CD4-positive, alpha-beta T cell treated with Interleukin-2 at 100 ng/mL for 4 hours (primary cell): ENCODE measurements at regions not wholly inside any gene's neighbourhood (a gene's known extent, or its start where the extent isn't known, plus 50 kb on each side); places are given as distances from the start of the nearest gene placed in this dataset.

Experiments
- DNase-seq: peaks from one replicate; pipeline ENCODE4 v3.0.0-alpha.2; 2020; ENCODE audit warnings: low spot score

GRCh38 chr18:39796393-39796792 is 2158.6 kb upstream of the PIK3C3 start:
- no peak for DNase-seq

- DNase-seq, result no peak
These were observed 2159.7 kb upstream of the PIK3C3 start for GRCh38 chr18:39795350-39795749.

- no peak for DNase-seq
These were observed 2161.4 kb upstream of the PIK3C3 start for GRCh38 chr18:39793609-39794008.

- no peak for DNase-seq
These were observed 2166.7 kb upstream of the PIK3C3 start for GRCh38 chr18:39788383-39788782.

GRCh38 chr18:39786477-39786876 is 2168.6 kb upstream of the PIK3C3 start:
- no peak for DNase-seq

GRCh38 chr18:39784541-39784940 is 2170.5 kb upstream of the PIK3C3 start:
- no peak for DNase-seq

GRCh38 chr18:39781565-39781964 is 2173.5 kb upstream of the PIK3C3 start:
- no peak for DNase-seq

- no peak for DNase-seq
These were observed 2174.3 kb upstream of the PIK3C3 start for GRCh38 chr18:39780774-39781173.

- DNase-seq, result no peak
These were observed 2175.1 kb upstream of the PIK3C3 start for GRCh38 chr18:39779926-39780325.

GRCh38 chr18:39776766-39777165 is 2178.3 kb upstream of the PIK3C3 start:
- DNase-seq, result no peak

- no peak for DNase-seq
These were observed 2180.0 kb upstream of the PIK3C3 start for GRCh38 chr18:39774957-39775598.

GRCh38 chr18:39773646-39774045 is 2181.4 kb upstream of the PIK3C3 start:
- DNase-seq, result no peak

GRCh38 chr18:39772155-39772919 is 2182.7 kb upstream of the PIK3C3 start:
- DNase-seq, result no peak

GRCh38 chr18:39770399-39770798 is 2184.6 kb upstream of the PIK3C3 start:
- no peak for DNase-seq

- no peak for DNase-seq
These were observed 2190.2 kb upstream of the PIK3C3 start for GRCh38 chr18:39764873-39765272.

- DNase-seq, result no peak
These were observed 2193.8 kb upstream of the PIK3C3 start for GRCh38 chr18:39761273-39761672.

- DNase-seq, result no peak
These were observed 2194.3 kb upstream of the CELF4 start for GRCh38 chr18:39759926-39760325.

- DNase-seq, result no peak
These were observed 2187.6 kb upstream of the CELF4 start for GRCh38 chr18:39753178-39753577.

GRCh38 chr18:39752351-39752750 is 2186.8 kb upstream of the CELF4 start:
- no peak for DNase-seq

GRCh38 chr18:39751921-39752320 is 2186.3 kb upstream of the CELF4 start:
- no peak for DNase-seq

- DNase-seq, result no peak
These were observed 2185.6 kb upstream of the CELF4 start for GRCh38 chr18:39751161-39751560.

- DNase-seq, result no peak
These were observed 2183.6 kb upstream of the CELF4 start for GRCh38 chr18:39749154-39749553.

GRCh38 chr18:39748727-39749126 is 2183.1 kb upstream of the CELF4 start:
- no peak for DNase-seq

GRCh38 chr18:39746201-39746600 is 2180.6 kb upstream of the CELF4 start:
- DNase-seq, result no peak
